H1 (cell line): ENCODE measurements at regions not wholly inside any gene's neighbourhood (a gene's known extent, or its start where the extent isn't known, plus 50 kb on each side); places are given as distances from the start of the nearest gene placed in this dataset.

Source experiments
- CTCF ChIA-PET: fragments of 300-600 bp; sonication (Branson Sonifier 250); formaldehyde crosslinking; loops from one replicate; lab custom pipeline; 2021; ENCODE audit not compliant: partially characterized antibody; lab: Charles Lee
- POLR2A ChIA-PET: fragments of 300-600 bp; sonication (Branson Sonifier 250); formaldehyde crosslinking; loops from one replicate; lab custom pipeline; 2021; ENCODE audit warnings: inconsistent platforms; ENCODE audit not compliant: partially characterized antibody; lab: Charles Lee
- DNase-seq, 2 experiments: peaks; one replicate each; pipeline versions ENCODE4 v3.0.0 to v3.0.0-alpha.2; 2010 to 2022; ENCODE audit warnings: low spot score in 2 of 2, low read depth in 1 of 2, mixed read lengths in 1 of 2
- FAIRE-seq: peaks from 2 replicates; lab custom pipeline; 2011; peaks lifted over from hg19 to GRCh38; lab: Jason Lieb, UNC
- H2AFZ ChIP-seq: 2 replicates; pipeline ENCODE4 v1.8.1; 2012; ENCODE audit warnings: low read length, inconsistent platforms
- H2AK5ac ChIP-seq: 2 replicates; pipeline ENCODE4 v1.6.1; 2013; ENCODE audit warnings: low read depth, low read length
- H2BK120ac ChIP-seq: replicated peaks from 2 replicates; pipeline ENCODE3; 2013; ENCODE audit warnings: low read depth, low read length, inconsistent platforms
- H2BK12ac ChIP-seq: 2 replicates; pipeline ENCODE4 v1.6.1; 2013; ENCODE audit warnings: low read depth, low read length
- H2BK15ac ChIP-seq: 2 replicates; pipeline ENCODE4 v1.6.1; 2013; ENCODE audit warnings: low read length
- H2BK20ac ChIP-seq: 2 replicates; pipeline ENCODE4 v1.6.1; 2013; ENCODE audit warnings: low read length
- H2BK5ac ChIP-seq: 2 replicates; pipeline ENCODE4 v1.6.1; 2013; ENCODE audit warnings: low read depth, low read length
- H3K14ac ChIP-seq: 2 replicates; pipeline ENCODE4 v1.6.1; 2013; ENCODE audit warnings: inconsistent platforms; ENCODE audit not compliant: insufficient read length
- H3K18ac ChIP-seq: 2 replicates; pipeline ENCODE4 v1.6.1; 2013; ENCODE audit warnings: low read length; ENCODE audit errors: extremely low read depth
- H3K23ac ChIP-seq: 2 replicates; pipeline ENCODE4 v1.6.1; 2013; ENCODE audit warnings: inconsistent platforms; ENCODE audit not compliant: insufficient read length
- H3K23me2 ChIP-seq: 2 replicates; pipeline ENCODE4 v1.6.1; 2013; ENCODE audit warnings: low read depth, low read length
- H3K27ac ChIP-seq: 2 replicates; pipeline ENCODE4 v1.6.1; 2011; ENCODE audit warnings: low read depth, low read length, inconsistent platforms
- H3K27me3 ChIP-seq, 4 experiments: replicated peaks in 1 of 4; 1 replicate in 1 of 4; 2 replicates in 3 of 4; pipeline versions ENCODE4 v1.6.1 to v1.8.1; 2011 to 2013; ENCODE audit warnings: low read length in 3 of 4, mild to moderate bottlenecking in 3 of 4, inconsistent platforms in 2 of 4, mixed read lengths in 2 of 4, moderate library complexity in 1 of 4; ENCODE audit not compliant: control insufficient read depth in 3 of 4, insufficient read depth in 3 of 4; ENCODE audit errors: extremely low read depth in 1 of 4
- H3K36me3 ChIP-seq, 4 experiments: 2 replicates each; pipeline versions ENCODE4 v1.6.1 to v1.8.1; 2011 to 2013; ENCODE audit warnings: mild to moderate bottlenecking in 4 of 4, low read length in 3 of 4, moderate library complexity in 2 of 4, control low read depth in 1 of 4, inconsistent platforms in 1 of 4; ENCODE audit not compliant: insufficient read depth in 4 of 4, control insufficient read depth in 2 of 4
- H3K4ac ChIP-seq: replicated peaks from 2 replicates; pipeline ENCODE3; 2013; ENCODE audit warnings: low read length, low read depth, mixed read lengths, inconsistent platforms; ENCODE audit not compliant: insufficient read length
- H3K4me1 ChIP-seq, 4 experiments: replicated peaks in 1 of 4; 1 replicate in 1 of 4; 2 replicates in 3 of 4; pipeline versions ENCODE4 v1.6.1 to v1.8.1; 2011 to 2013; ENCODE audit warnings: low read length in 3 of 4, inconsistent platforms in 2 of 4, mixed read lengths in 1 of 4; ENCODE audit not compliant: insufficient read depth in 4 of 4, control insufficient read depth in 3 of 4
- H3K4me2 ChIP-seq, 2 experiments: 2 replicates each; pipeline versions ENCODE4 v1.6.1 to v1.8.1; 2011 to 2013; ENCODE audit warnings: low read depth in 2 of 2, low read length in 2 of 2, control low read depth in 1 of 2, inconsistent platforms in 1 of 2, mild to moderate bottlenecking in 1 of 2; ENCODE audit not compliant: insufficient read depth in 1 of 2
- H3K4me3 ChIP-seq, 4 experiments: fragments of 200-600, 300-600 bp in 1 of 4; sonication (generic), shearing (Covaris generic), sonication (Bioruptor Twin) in 1 of 4; 2 replicates each; pipeline versions ENCODE4 v1.5.1 to v1.8.1; 2011 to 2016; ENCODE audit warnings: low read length in 4 of 4, low read depth in 3 of 4, control low read depth in 2 of 4, inconsistent platforms in 2 of 4, mild to moderate bottlenecking in 2 of 4, mixed read lengths in 1 of 4, moderate library complexity in 1 of 4; ENCODE audit not compliant: insufficient read depth in 2 of 4; ENCODE audit errors: extremely low read depth in 1 of 4
- H3K56ac ChIP-seq: replicated peaks from 2 replicates; pipeline ENCODE3; 2013; ENCODE audit warnings: low read depth, mild to moderate bottlenecking, mixed read lengths, low read length, inconsistent platforms; ENCODE audit not compliant: insufficient read length
- H3K79me1 ChIP-seq: 2 replicates; pipeline ENCODE4 v1.6.1; 2013; ENCODE audit warnings: low read depth, low read length, control low read depth
- H3K79me2 ChIP-seq, 2 experiments: 2 replicates each; pipeline versions ENCODE4 v1.6.1 to v1.8.1; 2012 to 2013; ENCODE audit warnings: low read length in 2 of 2, mild to moderate bottlenecking in 2 of 2, inconsistent platforms in 1 of 2; ENCODE audit not compliant: insufficient read depth in 2 of 2, control insufficient read depth in 1 of 2
- H3K9ac ChIP-seq, 4 experiments: replicated peaks in 1 of 4; 1 replicate in 1 of 4; 2 replicates in 3 of 4; pipeline versions ENCODE4 v1.6.1 to v1.8.1; 2011 to 2013; ENCODE audit warnings: low read depth in 3 of 4, low read length in 3 of 4, control low read depth in 2 of 4, mild to moderate bottlenecking in 2 of 4, moderate library complexity in 2 of 4, inconsistent platforms in 1 of 4; ENCODE audit errors: extremely low read depth in 1 of 4
- H3K9me3 ChIP-seq, 2 experiments: 2 replicates each; pipeline versions ENCODE4 v1.6.1 to v1.8.1; 2012 to 2013; ENCODE audit warnings: mild to moderate bottlenecking in 2 of 2, moderate library complexity in 2 of 2, control low read depth in 1 of 2, inconsistent platforms in 1 of 2, low read depth in 1 of 2, low read length in 1 of 2, mixed read lengths in 1 of 2; ENCODE audit not compliant: insufficient read depth in 2 of 2
- H4K20me1 ChIP-seq, 2 experiments: replicated peaks in 1 of 2; 2 replicates each; pipeline versions ENCODE3 to v1.8.1; 2011 to 2013; ENCODE audit warnings: inconsistent platforms in 2 of 2, low read length in 2 of 2, mild to moderate bottlenecking in 1 of 2; ENCODE audit not compliant: insufficient read depth in 2 of 2, control insufficient read depth in 1 of 2
- H4K5ac ChIP-seq: 2 replicates; pipeline ENCODE4 v1.6.1; 2013; ENCODE audit warnings: low read length, low read depth, mixed read lengths, inconsistent platforms; ENCODE audit not compliant: insufficient read length
- H4K8ac ChIP-seq: 2 replicates; pipeline ENCODE4 v1.8.0; 2013; ENCODE audit warnings: mild to moderate bottlenecking, moderate library complexity, low read length, inconsistent platforms; ENCODE audit not compliant: insufficient read depth; ENCODE audit errors: extremely low read depth
- H4K91ac ChIP-seq: replicated peaks from 2 replicates; pipeline ENCODE3; 2013; ENCODE audit warnings: low read length, mixed read lengths, inconsistent platforms; ENCODE audit not compliant: insufficient read length
- CEBPB ChIP-seq: IDR thresholded peaks from 2 replicates; pipeline ENCODE4 v1.6.1; 2012; ENCODE audit warnings: low read depth, low read length
- E2F6 ChIP-seq: IDR thresholded peaks from 2 replicates; pipeline ENCODE4 v1.6.1; 2012; ENCODE audit warnings: inconsistent platforms
- EZH2 ChIP-seq: fragments of 200-600 bp; sonication (generic); IDR thresholded peaks from 2 replicates; pipeline ENCODE4 v1.7.1; 2012; ENCODE audit warnings: low read depth, mild to moderate bottlenecking, moderate library complexity, low read length, inconsistent platforms; ENCODE audit not compliant: severe bottlenecking
- HDAC2 ChIP-seq, 2 experiments: fragments of 300-600 bp in 1 of 2; sonication (generic) in 1 of 2; IDR thresholded peaks; 2 replicates each; pipeline ENCODE4 v1.6.1; 2011 to 2012; ENCODE audit warnings: low read depth in 2 of 2, low read length in 2 of 2, mild to moderate bottlenecking in 2 of 2, moderate library complexity in 2 of 2, borderline replicate concordance in 1 of 2, inconsistent platforms in 1 of 2
- PHF8 ChIP-seq: fragments of 200-600 bp; sonication (generic); conservative IDR thresholded peaks from 2 replicates; pipeline ENCODE4 v1.7.1; 2012; ENCODE audit warnings: low read depth, mild to moderate bottlenecking, inconsistent platforms, low read length, moderate library complexity
- RFX5 ChIP-seq: IDR thresholded peaks from 2 replicates; pipeline ENCODE4 v1.6.1; 2011; ENCODE audit warnings: low read depth, low read length, improper control_type of control experiment, borderline replicate concordance
- SRF ChIP-seq: IDR thresholded peaks from 2 replicates; pipeline ENCODE4 v1.6.1; 2011; ENCODE audit warnings: mild to moderate bottlenecking, low read depth, low read length, moderate library complexity
- WGBS, 2 experiments: shearing (Covaris generic) in 1 of 2; methylation state at CpG; one replicate each; pipeline versions ENCODE4 v1.1.6 to v1.1.7; 2013 to 2015; ENCODE audit warnings: low lambda C conversion rate in 2 of 2, mixed read lengths in 2 of 2, inconsistent platforms in 1 of 2, low coverage in 1 of 2, missing lambda C conversion rate in 1 of 2; ENCODE audit not compliant: insufficient replicate concordance in 2 of 2, insufficient coverage in 1 of 2, insufficient read length in 1 of 2; ENCODE audit errors: extremely low coverage in 1 of 2, missing lambda C conversion rate in 1 of 2; 5-methylcytosine and 5-hydroxymethylcytosine counted together

- no peak for TF ChIP-seq EZH2
- no peak for TF ChIP-seq SRF
- no peak for TF ChIP-seq RFX5
- no peak for TF ChIP-seq CEBPB
- no peak for TF ChIP-seq E2F6
- TF ChIP-seq PHF8, result no peak
- no peak for TF ChIP-seq HDAC2 (IDR thresholded peaks at IDR 0.05; ENCODE audit: borderline replicate concordance in 1 of 2, low read depth in 2 of 2, low read length in 2 of 2)
- Histone ChIP-seq H3K23me2 (no peaks in the 10 kb centered on the region), H3K14ac (no peak overlapping the region), H4K20me1 (no peaks in the 10 kb centered on the region), H3K18ac (no peak overlapping the region), H3K27me3 (no peaks in the 10 kb centered on the region), H3K4me3 (no peak overlapping the region), H2BK20ac (no peak overlapping the region), H2BK15ac (no peak overlapping the region), H3K4me2 (no peak overlapping the region), H3K9me3 (no peaks in the 10 kb centered on the region), H3K56ac (no peak overlapping the region), H3K4me1 (no peaks in the 10 kb centered on the region), H3K9ac (no peak overlapping the region), H3K79me2 (no peaks in the 10 kb centered on the region), H3K23ac (no peak overlapping the region), H2BK120ac (no peak overlapping the region), H2AFZ (no peak overlapping the region), H2BK12ac (no peak overlapping the region), H4K91ac (no peak overlapping the region), H4K5ac (no peak overlapping the region), H3K4ac (no peak overlapping the region), H3K27ac (no peak overlapping the region), H3K79me1 (no peaks in the 10 kb centered on the region), H4K8ac (no peak overlapping the region), H2AK5ac (no peak overlapping the region), H2BK5ac (no peak overlapping the region), H3K36me3 (no peaks in the 10 kb centered on the region)
- FAIRE-seq (no peak), DNase-seq (no peak)
- 94% methylated on average over 2 of the region's 2 CpGs; no CpG with 5 or more reads in 1 of the 2 experiments for WGBS, 2 experiments
- CTCF ChIA-PET, result no interaction called here
- POLR2A ChIA-PET, result no interaction called here
Measured at GRCh38 chr1:188022661-188023060, 1193.9 kb downstream of the PLA2G4A start.
